GM12865 (cell line): ENCODE measurements at regions not wholly inside any gene's neighbourhood (a gene's known extent, or its start where the extent isn't known, plus 50 kb on each side); places are given as distances from the start of the nearest gene placed in this dataset.

ENCODE experiments used
- DNase-seq: peaks from one replicate; pipeline ENCODE4 v3.0.0; 2010; ENCODE audit warnings: low read depth
- H3K4me3 ChIP-seq: 2 replicates; pipeline ENCODE4 v1.5.1; 2011; ENCODE audit warnings: mild to moderate bottlenecking, low read depth, low read length, control low read depth
- TF ChIP-seq, protein P1 (sequence below): IDR thresholded peaks from 2 replicates; pipeline ENCODE4 v1.5.1; 2011; ENCODE audit warnings: low read length, control low read depth, low read depth, inconsistent platforms; ENCODE audit not compliant: insufficient read depth; ENCODE audit errors: missing control alignments

DNA sequence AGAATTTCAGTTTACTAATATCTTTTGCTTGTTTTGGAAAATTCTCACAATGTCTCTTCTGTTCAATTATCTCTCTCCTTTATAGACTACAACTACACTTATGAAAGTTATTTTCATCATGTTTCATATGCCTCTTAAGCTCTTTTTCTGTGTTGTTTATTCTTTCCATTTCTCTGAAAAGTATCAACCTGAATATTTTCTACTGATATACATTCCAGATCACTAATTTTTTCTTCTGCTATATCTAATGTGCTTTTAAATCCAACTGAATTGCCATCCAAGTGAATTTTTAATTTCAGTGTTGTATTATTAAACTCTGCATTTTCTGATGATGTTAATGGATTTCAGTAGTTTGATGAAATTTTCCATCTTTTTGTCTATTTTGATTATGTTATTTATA is 301.3 kb downstream of the HRH4 start:
- TF ChIP-seq, protein P1, sequence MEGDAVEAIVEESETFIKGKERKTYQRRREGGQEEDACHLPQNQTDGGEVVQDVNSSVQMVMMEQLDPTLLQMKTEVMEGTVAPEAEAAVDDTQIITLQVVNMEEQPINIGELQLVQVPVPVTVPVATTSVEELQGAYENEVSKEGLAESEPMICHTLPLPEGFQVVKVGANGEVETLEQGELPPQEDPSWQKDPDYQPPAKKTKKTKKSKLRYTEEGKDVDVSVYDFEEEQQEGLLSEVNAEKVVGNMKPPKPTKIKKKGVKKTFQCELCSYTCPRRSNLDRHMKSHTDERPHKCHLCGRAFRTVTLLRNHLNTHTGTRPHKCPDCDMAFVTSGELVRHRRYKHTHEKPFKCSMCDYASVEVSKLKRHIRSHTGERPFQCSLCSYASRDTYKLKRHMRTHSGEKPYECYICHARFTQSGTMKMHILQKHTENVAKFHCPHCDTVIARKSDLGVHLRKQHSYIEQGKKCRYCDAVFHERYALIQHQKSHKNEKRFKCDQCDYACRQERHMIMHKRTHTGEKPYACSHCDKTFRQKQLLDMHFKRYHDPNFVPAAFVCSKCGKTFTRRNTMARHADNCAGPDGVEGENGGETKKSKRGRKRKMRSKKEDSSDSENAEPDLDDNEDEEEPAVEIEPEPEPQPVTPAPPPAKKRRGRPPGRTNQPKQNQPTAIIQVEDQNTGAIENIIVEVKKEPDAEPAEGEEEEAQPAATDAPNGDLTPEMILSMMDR: no peak
- no peak overlapping the region for H3K4me3 ChIP-seq
- DNase-seq: no peak

DNA sequence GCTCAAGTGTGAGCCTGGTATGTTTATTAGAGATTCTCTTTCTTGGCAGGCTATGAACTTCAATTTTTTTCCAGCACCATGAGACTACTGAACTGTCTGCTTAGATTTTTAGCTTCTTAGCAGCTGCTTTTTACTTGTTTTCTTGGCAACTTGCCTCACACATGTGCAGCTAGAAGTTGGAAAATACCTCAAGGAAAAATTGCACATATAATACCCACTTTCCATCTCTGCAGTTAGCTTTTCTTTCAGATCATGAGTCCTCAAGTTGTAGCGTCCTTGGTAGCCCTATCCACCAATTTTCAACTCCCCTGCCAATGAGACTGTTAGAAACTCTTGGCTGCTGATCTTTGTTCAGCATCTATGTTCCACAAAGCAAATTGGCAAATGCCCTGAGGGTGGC is 302.1 kb downstream of the HRH4 start:
- DNase-seq: no peak
- TF ChIP-seq, protein P1: no peak
- no peak overlapping the region for H3K4me3 ChIP-seq

GRCh38 chr18:24763765-24764513 is 303.5 kb downstream of the HRH4 start:
- TF ChIP-seq, protein P1: no peak
- DNase-seq: no peak

DNA sequence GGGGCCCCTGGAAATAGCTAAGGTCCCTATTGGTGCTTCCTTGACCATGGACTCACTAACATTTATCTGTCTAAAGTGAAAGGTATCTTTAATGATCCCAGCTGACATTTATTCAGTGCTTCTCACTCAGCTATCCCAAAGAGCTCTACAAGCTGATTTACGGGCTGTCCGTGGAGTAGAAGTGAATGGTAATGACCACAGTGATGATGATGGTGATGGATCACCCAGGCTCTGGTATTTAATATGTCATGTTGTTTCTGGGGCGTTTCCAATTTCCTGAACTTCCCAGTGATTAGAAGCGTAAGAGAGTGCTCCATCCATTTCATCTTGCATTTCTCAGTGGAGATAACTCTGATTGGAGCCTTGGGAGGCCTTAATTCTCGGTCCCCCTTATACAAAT is 304.3 kb downstream of the HRH4 start:
- DNase-seq: no peak
- H3K4me3 ChIP-seq: no peak overlapping the region
- TF ChIP-seq, protein P1: no peak

More at GRCh38 chr18:24763765-24764513, 303.5 kb downstream of the HRH4 start:
- no peak overlapping the region for H3K4me3 ChIP-seq

DNA sequence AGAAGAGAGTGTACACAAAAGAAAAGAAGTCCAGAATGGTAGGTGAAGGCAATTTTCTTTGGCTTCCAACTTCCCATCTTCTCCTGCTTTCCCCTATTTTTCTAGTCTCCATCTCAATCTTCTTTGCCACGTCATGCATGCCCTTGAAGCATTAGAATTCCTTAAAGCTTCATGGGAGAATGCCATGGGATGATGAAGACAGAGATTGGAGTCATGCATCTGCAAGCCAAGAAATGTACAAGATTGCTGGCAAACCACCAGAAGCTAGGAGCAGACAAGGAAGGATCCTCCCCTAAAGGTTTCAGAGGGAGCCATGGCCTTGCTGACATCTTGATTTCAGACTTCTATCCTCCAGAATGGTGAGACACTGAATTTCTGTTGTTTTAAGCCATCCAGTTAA is 305.9 kb downstream of the HRH4 start:
- no peak overlapping the region for H3K4me3 ChIP-seq
- TF ChIP-seq, protein P1: no peak
- DNase-seq: no peak

DNA sequence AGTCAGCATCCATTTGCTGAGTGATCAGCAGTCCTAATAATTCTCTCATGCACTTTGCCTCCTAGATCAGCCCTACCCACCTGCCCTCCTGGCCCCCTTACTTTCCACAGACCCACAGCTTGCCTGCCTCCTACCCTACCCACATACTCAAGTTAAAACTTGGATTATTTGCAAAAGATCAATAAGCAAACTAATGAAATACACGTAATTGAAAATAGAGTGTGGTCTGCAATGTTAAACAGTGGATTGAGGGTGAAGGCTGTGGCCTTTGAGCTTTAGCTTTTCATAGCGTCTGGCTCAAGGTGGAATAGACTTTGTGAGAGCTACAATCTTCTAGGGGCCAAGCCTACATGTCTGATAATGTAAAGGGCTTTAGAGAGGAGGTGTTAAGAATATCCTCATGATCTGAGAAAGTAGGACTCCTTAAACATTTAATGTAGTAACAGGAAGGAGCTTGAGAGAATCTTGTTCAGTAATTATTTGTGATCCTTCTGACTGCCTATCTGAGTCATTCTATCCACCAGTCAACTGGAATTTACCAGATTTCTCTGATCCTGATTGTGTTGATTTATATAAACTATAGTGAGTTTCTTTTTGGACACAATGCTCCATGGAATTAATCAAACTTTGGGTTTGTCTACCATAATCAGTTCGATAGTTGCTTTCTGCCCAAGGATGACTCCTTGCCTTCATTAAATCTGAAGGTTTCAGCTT is 310.0 kb downstream of the HRH4 start:
- no peak overlapping the region for H3K4me3 ChIP-seq
- DNase-seq: no peak
- TF ChIP-seq, protein P1: no peak
